ENCODE measurements at regions not wholly inside any gene's neighbourhood (a gene's known extent, or its start where the extent isn't known, plus 50 kb on each side); places are given as distances from the start of the nearest gene placed in this dataset.

DNA sequence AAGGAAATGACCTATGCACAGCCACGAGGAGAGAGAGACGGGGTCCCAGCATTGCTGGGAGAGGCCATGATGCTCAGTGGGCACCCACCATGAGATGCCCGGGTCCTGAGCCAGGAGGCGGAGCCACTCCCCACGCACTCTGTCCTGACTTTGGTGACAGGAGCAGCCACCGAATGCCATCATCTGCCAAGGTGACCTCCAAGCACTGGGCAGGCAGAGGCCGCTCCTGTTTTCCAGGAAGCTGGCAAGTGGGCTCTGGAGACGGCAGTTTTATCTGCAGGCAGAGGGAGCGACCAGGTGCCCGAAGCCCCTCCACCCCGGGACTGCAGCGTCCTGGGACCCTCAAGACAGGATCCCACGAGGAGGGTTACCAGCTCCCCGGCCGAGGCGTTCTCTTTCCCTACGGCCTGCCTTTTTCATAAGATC is 453.9 kb downstream of the BRD1 start:
- no peak overlapping the region for H3K4me3 ChIP-seq (ENCODE audit: low read length)
- H3K27me3 ChIP-seq (ENCODE audit: control insufficient read depth, insufficient read depth, low read length) = no peaks in the 10 kb centered on the region
- no peaks in the 10 kb centered on the region for H3K4me1 ChIP-seq (ENCODE audit: control insufficient read depth, insufficient read depth, low read length)
- H3K36me3 ChIP-seq (ENCODE audit: control insufficient read depth, insufficient read depth, low read length) = no peaks in the 10 kb centered on the region
- H3K9ac ChIP-seq (ENCODE audit: low read length) = no peak overlapping the region
- no peak overlapping the region for H3K27ac ChIP-seq (ENCODE audit: low read depth, low read length)

GRCh38 chr22:49373289-49373666 is 454.4 kb downstream of the BRD1 start:
- no peaks in the 10 kb centered on the region for H3K27me3 ChIP-seq (ENCODE audit: control insufficient read depth, insufficient read depth, low read length)
- no peak overlapping the region for H3K27ac ChIP-seq (ENCODE audit: low read depth, low read length)
- H3K9ac ChIP-seq (ENCODE audit: low read length) = no peak overlapping the region
- H3K4me3 ChIP-seq (ENCODE audit: low read length) = no peak overlapping the region
- H3K36me3 ChIP-seq (ENCODE audit: control insufficient read depth, insufficient read depth, low read length) = no peaks in the 10 kb centered on the region
- H3K4me1 ChIP-seq (ENCODE audit: control insufficient read depth, insufficient read depth, low read length) = no peaks in the 10 kb centered on the region

GRCh38 chr22:49372530-49373288 is 455.0 kb downstream of the BRD1 start:
- H3K27me3 ChIP-seq (ENCODE audit: control insufficient read depth, insufficient read depth, low read length) = no peaks in the 10 kb centered on the region
- H3K9ac ChIP-seq (ENCODE audit: low read length) = no peak overlapping the region
- H3K4me1 ChIP-seq (ENCODE audit: control insufficient read depth, insufficient read depth, low read length) = no peaks in the 10 kb centered on the region
- no peak overlapping the region for H3K27ac ChIP-seq (ENCODE audit: low read depth, low read length)
- no peaks in the 10 kb centered on the region for H3K36me3 ChIP-seq (ENCODE audit: control insufficient read depth, insufficient read depth, low read length)
- no peak overlapping the region for H3K4me3 ChIP-seq (ENCODE audit: low read length)

GRCh38 chr22:49372111-49372529 is 455.6 kb downstream of the BRD1 start:
- H3K4me1 ChIP-seq (ENCODE audit: control insufficient read depth, insufficient read depth, low read length) = no peaks in the 10 kb centered on the region
- H3K27ac ChIP-seq (ENCODE audit: low read depth, low read length) = no peak overlapping the region
- no peaks in the 10 kb centered on the region for H3K27me3 ChIP-seq (ENCODE audit: control insufficient read depth, insufficient read depth, low read length)
- H3K4me3 ChIP-seq (ENCODE audit: low read length) = no peak overlapping the region
- no peaks in the 10 kb centered on the region for H3K36me3 ChIP-seq (ENCODE audit: control insufficient read depth, insufficient read depth, low read length)
- H3K9ac ChIP-seq (ENCODE audit: low read length) = no peak overlapping the region

- Histone ChIP-seq H3K9ac (ENCODE audit: low read length) (no peak overlapping the region), H3K4me1 (ENCODE audit: control insufficient read depth, insufficient read depth, low read length) (no peaks in the 10 kb centered on the region), H3K27me3 (ENCODE audit: control insufficient read depth, insufficient read depth, low read length) (no peaks in the 10 kb centered on the region), H3K36me3 (ENCODE audit: control insufficient read depth, insufficient read depth, low read length) (no peaks in the 10 kb centered on the region), H3K27ac (ENCODE audit: low read depth, low read length) (no peak overlapping the region), H3K4me3 (ENCODE audit: low read length) (no peak overlapping the region)
These were observed 456.2 kb downstream of the BRD1 start for GRCh38 chr22:49371325-49372110.

DNA sequence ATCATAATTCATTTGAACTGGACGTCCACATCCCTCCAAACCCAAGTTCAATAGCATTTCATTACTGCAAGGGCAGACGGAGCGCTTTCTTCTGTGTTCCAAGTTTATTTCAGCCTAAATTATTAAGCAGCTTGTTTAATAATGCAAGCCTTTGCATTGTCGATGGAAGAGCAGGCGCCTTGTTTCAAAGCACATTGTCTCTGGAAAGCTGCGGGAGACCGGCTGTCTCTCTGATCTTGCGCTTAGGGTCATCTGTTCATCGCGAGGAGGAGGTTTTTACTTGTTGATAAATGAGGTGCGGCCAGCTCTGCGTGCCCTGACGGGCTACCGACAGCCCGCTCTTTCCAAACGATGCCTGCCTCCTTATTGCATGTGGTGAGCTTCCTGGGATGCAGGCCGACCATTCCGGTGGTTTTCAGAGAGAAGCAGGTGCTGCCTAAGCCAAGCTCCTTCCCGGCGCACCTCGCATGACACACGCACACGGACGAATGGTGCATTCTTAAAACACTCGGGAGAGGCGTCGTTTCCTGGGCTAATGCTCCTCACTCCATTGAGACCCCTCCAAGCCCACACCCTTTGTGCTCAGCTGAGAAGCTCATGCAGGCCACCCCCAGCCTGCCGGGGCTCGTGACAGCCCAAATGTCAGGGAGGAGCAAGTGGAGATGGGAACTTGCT is 456.9 kb downstream of the BRD1 start:
- no peak overlapping the region for H3K9ac ChIP-seq (ENCODE audit: low read length)
- H3K4me3 ChIP-seq (ENCODE audit: low read length) = no peak overlapping the region
- no peak overlapping the region for H3K27ac ChIP-seq (ENCODE audit: low read depth, low read length)
- no peaks in the 10 kb centered on the region for H3K36me3 ChIP-seq (ENCODE audit: control insufficient read depth, insufficient read depth, low read length)
- H3K27me3 ChIP-seq (ENCODE audit: control insufficient read depth, insufficient read depth, low read length) = no peaks in the 10 kb centered on the region
- H3K4me1 ChIP-seq (ENCODE audit: control insufficient read depth, insufficient read depth, low read length) = no peaks in the 10 kb centered on the region

- Histone ChIP-seq H3K4me3 (ENCODE audit: low read length) (no peak overlapping the region), H3K4me1 (ENCODE audit: control insufficient read depth, insufficient read depth, low read length) (no peaks in the 10 kb centered on the region), H3K9ac (ENCODE audit: low read length) (no peak overlapping the region), H3K36me3 (ENCODE audit: control insufficient read depth, insufficient read depth, low read length) (no peaks in the 10 kb centered on the region), H3K27ac (ENCODE audit: low read depth, low read length) (no peak overlapping the region), H3K27me3 (ENCODE audit: control insufficient read depth, insufficient read depth, low read length) (no peaks in the 10 kb centered on the region)
These were observed 457.7 kb downstream of the BRD1 start for GRCh38 chr22:49369726-49370626.

GRCh38 chr22:49368976-49369725 is 458.5 kb downstream of the BRD1 start:
- no peaks in the 10 kb centered on the region for H3K36me3 ChIP-seq (ENCODE audit: control insufficient read depth, insufficient read depth, low read length)
- no peak overlapping the region for H3K27ac ChIP-seq (ENCODE audit: low read depth, low read length)
- H3K27me3 ChIP-seq (ENCODE audit: control insufficient read depth, insufficient read depth, low read length) = no peaks in the 10 kb centered on the region
- H3K9ac ChIP-seq (ENCODE audit: low read length) = no peak overlapping the region
- H3K4me3 ChIP-seq (ENCODE audit: low read length) = no peak overlapping the region
- H3K4me1 ChIP-seq (ENCODE audit: control insufficient read depth, insufficient read depth, low read length) = no peaks in the 10 kb centered on the region

DNA sequence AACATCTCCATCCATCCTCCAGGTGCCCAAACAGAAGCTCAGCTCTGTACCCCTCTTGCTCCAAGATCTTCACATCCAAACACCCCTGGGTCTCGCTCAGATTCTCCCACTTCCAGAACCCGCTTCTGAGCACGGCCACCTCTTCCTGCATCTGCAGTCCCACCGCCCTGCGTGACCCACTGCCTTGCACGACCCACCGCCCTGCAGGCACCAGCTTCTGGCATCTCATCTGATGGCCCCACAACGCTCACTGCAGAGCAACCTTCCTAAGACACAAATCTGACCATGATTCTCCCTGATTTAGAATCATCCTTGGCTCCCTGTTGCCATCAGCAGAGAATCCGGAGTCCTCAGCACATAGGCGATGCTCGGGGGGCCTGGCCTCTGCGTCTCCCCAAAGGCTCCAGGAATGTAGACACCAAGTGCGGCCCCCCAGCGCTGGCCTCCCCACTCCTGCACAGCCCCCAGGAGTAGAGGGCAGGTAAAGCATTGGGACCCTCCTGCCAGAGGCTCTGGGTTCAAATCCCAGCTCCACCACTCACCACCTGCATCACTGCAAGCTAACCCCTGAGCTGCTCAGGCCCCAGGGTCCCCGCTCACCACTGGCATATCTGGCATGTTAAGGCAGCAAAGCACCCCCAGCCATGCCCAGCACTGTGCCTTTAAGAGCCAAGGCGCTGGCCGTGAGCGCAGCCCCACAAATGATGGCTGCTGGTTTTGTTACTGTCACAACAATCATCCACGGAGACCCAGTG is 459.3 kb downstream of the BRD1 start:
- H3K27me3 ChIP-seq (ENCODE audit: control insufficient read depth, insufficient read depth, low read length) = no peaks in the 10 kb centered on the region
- no peak overlapping the region for H3K9ac ChIP-seq (ENCODE audit: low read length)
- no peaks in the 10 kb centered on the region for H3K36me3 ChIP-seq (ENCODE audit: control insufficient read depth, insufficient read depth, low read length)
- no peaks in the 10 kb centered on the region for H3K4me1 ChIP-seq (ENCODE audit: control insufficient read depth, insufficient read depth, low read length)
- H3K4me3 ChIP-seq (ENCODE audit: low read length) = no peak overlapping the region
- H3K27ac ChIP-seq (ENCODE audit: low read depth, low read length) = no peak overlapping the region

DNA sequence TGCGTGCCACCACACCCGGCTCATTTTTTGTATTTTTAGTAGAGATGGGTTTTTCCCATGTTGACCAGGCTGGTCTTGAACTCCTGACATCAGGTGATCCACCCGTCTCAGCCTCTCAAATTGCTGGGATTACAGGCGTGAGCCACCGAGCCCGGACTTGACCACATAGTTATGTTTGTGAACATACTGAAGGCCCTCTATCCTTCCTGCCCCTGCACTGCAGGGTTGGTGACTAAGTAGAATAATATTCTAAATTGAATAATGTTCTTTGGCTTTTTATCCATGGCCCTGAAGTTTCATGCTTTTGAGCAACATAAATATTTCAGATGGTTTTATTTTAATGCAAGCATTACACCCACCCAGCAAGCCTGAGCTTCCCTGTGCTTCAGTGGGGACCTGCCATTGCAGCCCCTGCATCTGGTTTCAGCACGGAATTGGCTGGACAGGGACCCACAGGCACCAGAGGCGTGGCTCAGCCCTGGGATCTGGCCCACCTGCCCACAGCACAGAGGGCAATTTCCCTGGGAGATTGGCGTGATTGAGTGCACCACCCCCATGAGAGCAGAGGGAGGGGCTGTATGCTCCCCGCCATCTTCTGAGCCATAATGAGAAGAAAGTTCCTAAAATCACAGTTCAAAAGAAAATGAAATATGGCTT is 460.5 kb downstream of the BRD1 start:
- H3K27me3 ChIP-seq (ENCODE audit: control insufficient read depth, insufficient read depth, low read length) = no peaks in the 10 kb centered on the region
- H3K4me1 ChIP-seq (ENCODE audit: control insufficient read depth, insufficient read depth, low read length) = no peaks in the 10 kb centered on the region

More for the DNA sequence above, 460.5 kb downstream of the BRD1 start:
- H3K36me3 ChIP-seq (ENCODE audit: control insufficient read depth, insufficient read depth, low read length) = no peaks in the 10 kb centered on the region
- H3K4me3 ChIP-seq (ENCODE audit: low read length) = no peak overlapping the region
- no peak overlapping the region for H3K9ac ChIP-seq (ENCODE audit: low read length)
- no peak overlapping the region for H3K27ac ChIP-seq (ENCODE audit: low read depth, low read length)
